ENCODE measurements at regions not wholly inside any gene's neighbourhood (a gene's known extent, or its start where the extent isn't known, plus 50 kb on each side); places are given as distances from the start of the nearest gene placed in this dataset.

GRCh38 chr11:37390576-37391083, 792.6 kb upstream of the RAG2 start:
- no peak for DNase-seq
- H3K36me3 Mint-ChIP-seq (ENCODE audit: insufficient read depth, unreplicated experiment): no peaks in the 10 kb centered on the region
- no peak for TF ChIP-seq CTCF (IDR thresholded peaks at IDR 0.05; ENCODE audit: unreplicated experiment)
- H3K27ac Mint-ChIP-seq (ENCODE audit: unreplicated experiment): no peak overlapping the region
- no peak overlapping the region for H3K4me3 Mint-ChIP-seq (ENCODE audit: low read depth, unreplicated experiment)
- no TSS peak for BruUV-seq (replicated peaks)
- H3K27me3 Mint-ChIP-seq (ENCODE audit: unreplicated experiment): no peaks in the 10 kb centered on the region
- peaks cover 9% of the 10 kb centered on the region for H3K9me3 Mint-ChIP-seq (ENCODE audit: low read depth, unreplicated experiment)
- intact Hi-C loops (cut with micrococcal nuclease; ENCODE audit: unreplicated experiment): no loop called here
- H3K4me1 Mint-ChIP-seq (ENCODE audit: low read depth, unreplicated experiment): no peaks in the 10 kb centered on the region
- CTCF ChIA-PET: no interaction called here

GRCh38 chr11:37378958-37379357, 780.9 kb upstream of the RAG2 start:
- no peak for TF ChIP-seq CTCF (IDR thresholded peaks at IDR 0.05; ENCODE audit: unreplicated experiment)
- Mint-ChIP-seq H3K36me3 (ENCODE audit: insufficient read depth, unreplicated experiment) (no peaks in the 10 kb centered on the region), H3K27me3 (ENCODE audit: unreplicated experiment) (no peaks in the 10 kb centered on the region), H3K27ac (ENCODE audit: unreplicated experiment) (no peak overlapping the region), H3K4me1 (ENCODE audit: low read depth, unreplicated experiment) (no peaks in the 10 kb centered on the region), H3K4me3 (ENCODE audit: low read depth, unreplicated experiment) (no peak overlapping the region), H3K9me3 (ENCODE audit: low read depth, unreplicated experiment) (peaks cover 15% of the 10 kb centered on the region)
- CTCF ChIA-PET: no interaction called here
- no peak for DNase-seq
- intact Hi-C loops (cut with micrococcal nuclease; ENCODE audit: unreplicated experiment): no loop called here
- no TSS peak for BruUV-seq (replicated peaks)

GRCh38 chr11:37372667-37373066, 774.6 kb upstream of the RAG2 start:
- no peaks in the 10 kb centered on the region for H3K27me3 Mint-ChIP-seq (ENCODE audit: unreplicated experiment)
- H3K36me3 Mint-ChIP-seq (ENCODE audit: insufficient read depth, unreplicated experiment): no peaks in the 10 kb centered on the region
- BruUV-seq (replicated peaks): no TSS peak
- H3K4me1 Mint-ChIP-seq (ENCODE audit: low read depth, unreplicated experiment): no peaks in the 10 kb centered on the region
- H3K4me3 Mint-ChIP-seq (ENCODE audit: low read depth, unreplicated experiment): no peak overlapping the region
- peaks cover 13% of the 10 kb centered on the region for H3K9me3 Mint-ChIP-seq (ENCODE audit: low read depth, unreplicated experiment)
- DNase-seq: no peak
- no peak overlapping the region for H3K27ac Mint-ChIP-seq (ENCODE audit: unreplicated experiment)
- CTCF ChIA-PET: no interaction called here
- intact Hi-C loops (cut with micrococcal nuclease; ENCODE audit: unreplicated experiment): no loop called here
- no peak for TF ChIP-seq CTCF (IDR thresholded peaks at IDR 0.05; ENCODE audit: unreplicated experiment)

GRCh38 chr11:37371346-37371970, 773.4 kb upstream of the RAG2 start:
- Mint-ChIP-seq H3K4me3 (ENCODE audit: low read depth, unreplicated experiment) (no peak overlapping the region), H3K36me3 (ENCODE audit: insufficient read depth, unreplicated experiment) (no peaks in the 10 kb centered on the region), H3K27ac (ENCODE audit: unreplicated experiment) (no peak overlapping the region), H3K27me3 (ENCODE audit: unreplicated experiment) (no peaks in the 10 kb centered on the region), H3K4me1 (ENCODE audit: low read depth, unreplicated experiment) (no peaks in the 10 kb centered on the region), H3K9me3 (ENCODE audit: low read depth, unreplicated experiment) (peaks cover 12% of the 10 kb centered on the region)
- CTCF ChIA-PET: no interaction called here
- DNase-seq: no peak
- intact Hi-C loops (cut with micrococcal nuclease; ENCODE audit: unreplicated experiment): no loop called here
- TF ChIP-seq CTCF (IDR thresholded peaks at IDR 0.05; ENCODE audit: unreplicated experiment): no peak
- no TSS peak for BruUV-seq (replicated peaks)

Measured in Calu3 (cell line).